B cell (primary cell): ENCODE measurements at regions not wholly inside any gene's neighbourhood (a gene's known extent, or its start where the extent isn't known, plus 50 kb on each side); places are given as distances from the start of the nearest gene placed in this dataset.

Experiments used
- ATAC-seq: fragments of 200-7000 bp; cut with Tn5 transposase; one replicate; pipeline ENCODE4 v1.10.0; 2021; ENCODE audit warnings: low read depth, mild to moderate bottlenecking, moderate number of reproducible peaks, moderate library complexity
- CTCF ChIA-PET: fragments of 350-600 bp; sonication (Branson Sonifier 250); formaldehyde crosslinking; loops from one replicate; lab custom pipeline; 2021; ENCODE audit warnings: antibody characterized with exemption, inconsistent platforms; lab: Charles Lee
- POLR2A ChIA-PET: fragments of 350-600 bp; sonication (Branson Sonifier 250); formaldehyde crosslinking; loops from one replicate; lab custom pipeline; 2021; ENCODE audit warnings: antibody characterized with exemption; lab: Charles Lee
- DNase-seq: peaks from one replicate; pipeline ENCODE4 v3.0.0; 2013
- H2AFZ ChIP-seq: 2 replicates; pipeline ENCODE4 v1.6.1; 2012; ENCODE audit warnings: mild to moderate bottlenecking, low read depth, low read length; ENCODE audit not compliant: insufficient read depth, poor library complexity, severe bottlenecking
- H3K27ac ChIP-seq, 2 donors: 1 replicate in 1 of 2; 2 replicates in 1 of 2; pipeline ENCODE4 v1.5.1; 2012 to 2013; ENCODE audit warnings: low read length in 2 of 2, mild to moderate bottlenecking in 2 of 2, moderate library complexity in 1 of 2
- H3K27me3 ChIP-seq, 4 experiments: fragments of 200-600 bp in 1 of 4; sonication (generic) in 1 of 4; replicated peaks in 1 of 4; 1 replicate in 2 of 4; 2 replicates in 2 of 4; pipeline versions ENCODE4 v1.6.1 to v1.7.0; 2013 to 2016; ENCODE audit warnings: low read length in 3 of 4, mild to moderate bottlenecking in 2 of 4, mixed read lengths in 1 of 4, moderate library complexity in 1 of 4; ENCODE audit not compliant: insufficient read depth in 4 of 4, control insufficient read depth in 3 of 4; ENCODE audit errors: control extremely low read depth in 1 of 4
- H3K36me3 ChIP-seq, 2 experiments: replicated peaks in 1 of 2; 1 replicate in 1 of 2; 2 replicates in 1 of 2; pipeline versions ENCODE4 v1.6.1 to v1.7.1; 2013; ENCODE audit warnings: low read length in 1 of 2; ENCODE audit not compliant: insufficient read depth in 2 of 2, control insufficient read depth in 1 of 2; ENCODE audit errors: control extremely low read depth in 1 of 2, extremely low read depth in 1 of 2
- H3K4me1 ChIP-seq, 2 donors: fragments of 200-600 bp in 1 of 2; sonication (generic) in 1 of 2; 1 replicate in 1 of 2; 2 replicates in 1 of 2; pipeline versions ENCODE4 v1.5.1 to v1.6.1; 2013 to 2017; ENCODE audit warnings: low read length in 2 of 2; ENCODE audit not compliant: control insufficient read depth in 2 of 2, insufficient read depth in 2 of 2
- H3K4me2 ChIP-seq: replicated peaks from 2 replicates; pipeline ENCODE3; 2012; ENCODE audit warnings: mild to moderate bottlenecking, low read depth, low read length; ENCODE audit not compliant: poor library complexity, severe bottlenecking
- H3K4me3 ChIP-seq, 5 experiments: fragments of 200-600 bp in 1 of 5; sonication (generic) in 1 of 5; 1 replicate in 3 of 5; 2 replicates in 2 of 5; pipeline versions ENCODE4 v1.5.1 to v1.7.0; 2011 to 2016; ENCODE audit warnings: low read length in 4 of 5, mild to moderate bottlenecking in 4 of 5, low read depth in 2 of 5, control low read depth in 1 of 5, moderate library complexity in 1 of 5; ENCODE audit not compliant: insufficient read depth in 1 of 5; ENCODE audit errors: control extremely low read depth in 1 of 5, extremely low read depth in 1 of 5
- H3K79me2 ChIP-seq: fragments of 200-600 bp; sonication (generic); one replicate; pipeline ENCODE4 v1.6.0; 2016; ENCODE audit warnings: low read length; ENCODE audit not compliant: control insufficient read depth, insufficient read depth
- H3K9ac ChIP-seq: fragments of 200-600 bp; sonication (generic); 2 replicates; pipeline ENCODE4 v1.6.1; 2017; ENCODE audit warnings: mild to moderate bottlenecking, low read length, moderate library complexity
- H3K9me3 ChIP-seq, 3 donors: one replicate each; pipeline versions ENCODE4 v1.6.1 to v1.7.1; 2013; ENCODE audit warnings: low read length in 2 of 3; ENCODE audit not compliant: control insufficient read depth in 2 of 3, insufficient read depth in 1 of 3; ENCODE audit errors: control extremely low read depth in 1 of 3
- H4K20me1 ChIP-seq: 2 replicates; pipeline ENCODE4 v1.6.0; 2012; ENCODE audit warnings: mild to moderate bottlenecking, low read length; ENCODE audit not compliant: insufficient read depth, control insufficient read depth, poor library complexity, severe bottlenecking
- H3K27ac Mint-ChIP-seq: one replicate; pipeline ENCODE4 v1.8.0; 2021; ENCODE audit warnings: mixed read lengths
- H3K27me3 Mint-ChIP-seq: one replicate; pipeline ENCODE4 v1.8.0; 2021; ENCODE audit warnings: mixed read lengths
- H3K4me1 Mint-ChIP-seq: one replicate; pipeline ENCODE4 v1.8.0; 2021; ENCODE audit warnings: mixed read lengths
- H3K4me3 Mint-ChIP-seq: one replicate; pipeline ENCODE4 v1.8.0; 2021; ENCODE audit warnings: mixed read lengths
- H3K9me3 Mint-ChIP-seq: one replicate; pipeline ENCODE4 v1.8.0; 2022; ENCODE audit warnings: mixed read lengths; ENCODE audit not compliant: insufficient read depth
- CTCF ChIP-seq: fragments of 200-600 bp; IDR thresholded peaks from one replicate; pipeline ENCODE4 v1.8.0; 2022; ENCODE audit warnings: antibody characterized with exemption, mild to moderate bottlenecking
- EZH2 ChIP-seq: IDR thresholded peaks from 2 replicates; pipeline ENCODE4 v1.6.1; 2012; ENCODE audit warnings: borderline replicate concordance, low read depth, mild to moderate bottlenecking, moderate library complexity, low read length; ENCODE audit not compliant: insufficient read depth, poor library complexity, severe bottlenecking
- WGBS: methylation state at CpG from one replicate; pipeline ENCODE4 v1.1.5; 2013; ENCODE audit warnings: missing lambda C conversion rate; ENCODE audit not compliant: insufficient coverage; 5-methylcytosine and 5-hydroxymethylcytosine counted together
- intact Hi-C: fragments of 100-400 bp; cut with micrococcal nuclease; formaldehyde crosslinking; loops from one replicate; pipeline ENCODE4 v1.10.0; 2022

- ATAC-seq: no peak
- Mint-ChIP-seq H3K4me3 (no peak overlapping the region), H3K27me3 (peaks cover 21% of the 10 kb centered on the region), H3K27ac (no peak overlapping the region), H3K9me3 (peaks cover 2% of the 10 kb centered on the region), H3K4me1 (no peaks in the 10 kb centered on the region)
- Histone ChIP-seq H3K4me1 (peaks cover 0 to 5% of the 10 kb centered on the region in 2 donors), H3K27ac (no peak overlapping the region), H3K79me2 (no peaks in the 10 kb centered on the region), H3K4me3 (no peak overlapping the region), H3K27me3 (peaks cover 0 to 7% (median 0%) of the 10 kb centered on the region in 4 experiments), H3K9me3 (peaks cover 0 to 10% (median 0%) of the 10 kb centered on the region in 3 donors), H3K4me2 (no peak overlapping the region), H4K20me1 (no peaks in the 10 kb centered on the region), H2AFZ (no peak overlapping the region), H3K36me3 (no peaks in the 10 kb centered on the region), H3K9ac (no peak overlapping the region)
- ChIA-PET CTCF (no interaction called here), POLR2A (no interaction called here)
- no peak for DNase-seq
- TF ChIP-seq EZH2 (no peak), CTCF (no peak)
- 100% methylated on average over 1 of the region's 2 CpGs for WGBS
- intact Hi-C loops: no loop called here
Measured at GRCh38 chr6:44528716-44529115, 141.2 kb downstream of the CDC5L start.

DNA sequence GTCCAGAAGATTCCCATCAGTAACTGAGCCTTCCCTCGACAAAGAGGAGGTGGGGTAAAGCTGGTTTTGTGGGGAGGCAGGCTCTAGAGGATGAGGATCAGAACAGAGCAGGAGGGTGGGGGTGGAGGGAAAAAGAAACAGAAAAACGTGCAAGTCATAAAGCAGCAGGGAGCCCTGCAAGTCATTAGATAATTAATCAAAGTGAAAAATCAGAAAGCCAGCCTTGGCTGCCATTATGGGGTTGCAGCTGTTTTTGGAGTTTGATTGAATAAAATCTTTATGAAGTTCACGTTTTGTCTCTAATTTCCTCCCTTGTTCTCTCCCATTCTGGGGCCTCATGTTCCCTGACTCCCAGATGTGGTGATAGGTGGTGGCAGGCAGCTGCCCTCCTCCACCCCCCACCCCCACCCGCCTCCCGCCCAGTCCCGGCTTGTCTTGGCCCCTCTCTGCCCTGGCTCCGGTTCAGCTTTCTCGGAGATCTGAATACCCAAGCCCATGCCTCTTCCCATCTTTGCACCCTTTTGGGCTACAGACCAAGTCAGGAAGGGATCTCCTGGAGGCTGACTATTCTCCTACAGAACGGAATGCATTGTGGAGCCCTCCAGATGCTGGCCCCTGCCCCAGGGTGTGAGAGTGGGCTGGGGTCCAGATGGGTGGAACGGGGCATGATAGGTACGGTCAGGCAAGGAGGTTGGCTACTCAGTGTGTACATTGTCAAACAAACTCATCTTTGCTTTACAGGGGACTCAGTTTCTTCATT is 141.8 kb downstream of the CDC5L start:
- H3K9me3 Mint-ChIP-seq: no peaks in the 10 kb centered on the region
- no peak overlapping the region for H3K4me2 ChIP-seq
- H3K36me3 ChIP-seq: no peaks in the 10 kb centered on the region
- POLR2A ChIA-PET: no interaction called here
- H3K27ac ChIP-seq: no peak overlapping the region
- H3K9me3 ChIP-seq: peaks cover 0 to 10% (median 0%) of the 10 kb centered on the region in 3 donors
- H3K4me3 Mint-ChIP-seq: no peak overlapping the region
- H3K4me1 ChIP-seq: peaks cover 0 to 5% of the 10 kb centered on the region in 2 donors
- peaks cover 17% of the 10 kb centered on the region for H3K27me3 Mint-ChIP-seq
- no peaks in the 10 kb centered on the region for H4K20me1 ChIP-seq
- H3K27me3 ChIP-seq: peaks cover 0 to 7% (median 0%) of the 10 kb centered on the region in 4 experiments
- no peak overlapping the region for H3K9ac ChIP-seq
- H3K79me2 ChIP-seq: no peaks in the 10 kb centered on the region
- no peak overlapping the region for H3K27ac Mint-ChIP-seq
- intact Hi-C loops: no loop called here
- H3K4me3 ChIP-seq: no peak overlapping the region
- DNase-seq: no peak
- no peak for ATAC-seq
- TF ChIP-seq CTCF: no peak
- WGBS: 58% methylated on average over 3 of the region's 11 CpGs
- no peak overlapping the region for H2AFZ ChIP-seq
- H3K4me1 Mint-ChIP-seq: no peaks in the 10 kb centered on the region
- CTCF ChIA-PET: no interaction called here
